HG02763 (cell line): ENCODE measurements at regions not wholly inside any gene's neighbourhood (a gene's known extent, or its start where the extent isn't known, plus 50 kb on each side); places are given as distances from the start of the nearest gene placed in this dataset.

Experiments used
- ATAC-seq: cut with Tn5 transposase; IDR thresholded peaks from one replicate; pipeline ENCODE4 v1.9.1; 2021; ENCODE audit warnings: mild to moderate bottlenecking, moderate library complexity; ENCODE audit not compliant: unreplicated experiment

DNA sequence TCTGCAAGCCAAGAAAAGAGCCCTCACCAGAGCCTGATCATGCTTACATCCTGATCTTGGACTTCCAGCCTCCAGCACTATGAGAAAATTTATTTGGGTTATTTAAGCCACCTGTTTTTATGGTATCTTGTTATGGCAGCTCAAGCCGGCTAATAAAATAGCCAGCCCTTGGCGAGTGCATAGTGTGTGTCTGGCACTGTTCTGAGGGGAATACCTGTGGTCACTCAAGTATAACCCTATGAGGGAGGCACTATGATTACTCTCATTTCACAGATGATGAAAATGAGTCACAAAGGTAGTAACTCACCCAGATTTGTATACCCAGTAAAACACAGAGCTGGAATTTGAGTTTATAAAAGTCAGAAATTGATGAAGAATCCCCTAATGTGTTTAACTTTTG lies 556.9 kb upstream of the SETBP1 start:
- no peak for ATAC-seq

DNA sequence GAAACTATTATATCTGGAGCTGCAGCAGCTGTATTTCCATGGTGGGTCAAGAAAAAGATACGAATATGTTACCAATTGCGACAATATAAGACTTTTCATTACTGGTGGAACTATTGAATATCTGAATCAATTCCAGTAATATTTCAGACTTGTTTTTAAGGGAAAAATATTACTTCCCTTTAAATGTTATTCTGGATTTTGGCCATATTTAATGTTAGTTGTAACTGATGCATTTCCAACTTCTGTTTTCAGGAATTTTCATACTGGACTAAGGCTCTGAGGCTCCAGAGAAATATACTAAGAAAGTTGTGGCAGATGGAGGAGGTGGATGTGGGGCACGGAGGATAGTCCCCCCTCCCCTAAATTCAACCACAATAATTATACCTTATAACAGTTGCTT lies 555.2 kb upstream of the SETBP1 start:
- no peak for ATAC-seq

DNA sequence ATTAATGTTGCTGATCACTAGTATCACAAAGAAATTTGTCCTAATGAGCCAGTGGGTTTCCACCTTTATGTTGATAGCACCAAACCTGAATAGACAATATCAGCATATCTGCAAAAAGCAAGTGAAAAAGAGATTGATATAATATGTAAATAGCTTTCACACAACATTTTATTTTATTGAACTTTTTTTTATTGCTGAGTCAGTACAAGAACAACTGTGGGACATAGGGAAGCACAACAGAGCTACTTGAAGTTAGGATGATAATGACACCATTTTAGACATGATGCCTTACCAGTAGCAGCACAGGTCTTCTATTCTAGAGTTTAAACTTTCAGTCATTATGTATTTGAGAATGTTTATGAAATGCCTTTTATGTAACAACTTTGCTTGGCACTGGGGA lies 554.1 kb upstream of the SETBP1 start:
- ATAC-seq: no peak

DNA sequence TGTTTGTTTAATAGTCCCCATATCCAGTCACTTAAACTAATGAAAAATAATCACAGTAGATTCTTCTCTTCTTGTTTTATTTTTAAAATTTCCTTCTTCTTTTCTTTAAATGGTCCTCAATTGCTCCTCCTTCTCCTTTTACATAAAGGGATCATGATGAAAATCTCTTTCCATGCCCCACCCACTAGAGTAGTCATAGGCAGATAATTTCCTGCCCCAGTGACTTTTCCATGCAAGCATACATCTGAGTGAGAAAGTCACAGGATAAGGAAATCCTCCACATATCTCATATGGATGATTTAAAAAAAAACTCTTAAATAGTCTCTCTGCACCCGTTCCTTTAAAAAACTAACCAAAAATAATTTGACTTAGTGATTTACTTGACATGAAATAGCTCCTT lies 552.3 kb upstream of the SETBP1 start:
- no peak for ATAC-seq

GRCh38 chr18:44130376-44130942 lies 550.2 kb upstream of the SETBP1 start:
- ATAC-seq: no peak

- no peak for ATAC-seq
Observed at GRCh38 chr18:44133483-44133882, 547.2 kb upstream of the SETBP1 start.

GRCh38 chr18:44134447-44134846 lies 546.2 kb upstream of the SETBP1 start:
- no peak for ATAC-seq

GRCh38 chr18:44135741-44136140 lies 544.9 kb upstream of the SETBP1 start:
- no peak for ATAC-seq

DNA sequence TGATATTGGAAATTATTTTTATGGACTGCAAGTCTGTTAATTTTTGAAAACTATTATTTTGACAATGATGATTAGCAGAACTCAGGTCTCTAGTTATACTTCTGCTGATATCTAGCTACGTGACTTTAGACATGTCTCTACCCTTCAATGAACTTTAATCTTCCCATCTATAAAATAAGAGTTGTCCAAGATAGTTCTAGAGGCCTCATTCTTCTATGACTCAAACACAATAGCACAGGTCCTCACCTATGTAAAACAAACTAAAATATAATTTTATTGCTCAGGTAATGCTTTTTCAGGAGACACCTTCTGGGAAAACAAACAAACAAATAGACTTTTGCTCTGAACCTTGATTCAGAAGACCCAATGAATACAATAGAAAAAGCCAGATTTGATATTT lies 544.4 kb upstream of the SETBP1 start:
- no peak for ATAC-seq

DNA sequence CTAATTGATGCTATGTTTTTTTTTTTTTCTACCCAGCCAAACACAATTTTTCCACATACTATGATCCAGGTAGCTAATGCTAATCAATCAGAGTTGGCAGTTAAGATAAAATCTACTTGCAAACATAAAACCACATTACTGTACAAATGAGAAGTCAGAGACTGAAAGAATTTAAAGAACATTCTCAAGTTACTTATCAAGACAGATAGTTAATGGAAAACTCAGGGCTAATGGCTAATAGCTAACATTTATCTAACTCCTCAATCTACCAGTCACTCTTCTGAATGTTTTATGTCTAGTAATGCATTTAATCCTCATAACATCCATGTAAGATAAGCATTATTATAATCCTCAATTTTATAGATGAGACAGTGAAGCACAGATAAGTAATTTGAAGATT lies 537.6 kb upstream of the SETBP1 start:
- no peak for ATAC-seq

GRCh38 chr18:44149706-44150105 lies 531.0 kb upstream of the SETBP1 start:
- no peak for ATAC-seq

- ATAC-seq: no peak
Observed at GRCh38 chr18:44153981-44154380, 526.7 kb upstream of the SETBP1 start.

GRCh38 chr18:44156126-44156525 lies 524.6 kb upstream of the SETBP1 start:
- ATAC-seq: no peak

DNA sequence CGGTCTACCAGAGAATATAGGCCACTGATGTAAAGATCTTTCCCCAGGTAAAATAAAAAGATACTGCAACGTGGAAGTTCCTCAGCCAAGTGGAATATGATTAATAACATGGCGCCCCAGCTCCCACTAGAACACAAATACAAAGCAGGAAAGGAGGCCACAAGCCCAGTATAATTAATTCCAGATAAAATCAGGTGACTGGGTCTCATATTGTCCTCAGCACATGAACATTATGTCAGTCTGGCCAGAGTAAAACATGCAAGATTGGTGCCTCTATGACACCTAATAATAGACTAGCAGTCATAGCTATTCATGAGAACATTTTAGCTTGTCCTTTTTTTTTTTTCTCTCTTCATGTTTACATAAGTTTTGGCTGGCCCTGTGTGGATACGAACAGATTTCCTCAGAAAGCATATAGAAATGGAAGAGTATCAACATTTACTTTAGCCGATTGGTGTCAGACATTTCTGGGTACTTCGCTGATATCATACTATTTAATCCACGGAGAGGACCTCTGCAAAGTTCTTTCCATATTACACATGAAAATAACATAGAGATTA lies 523.8 kb upstream of the SETBP1 start:
- ATAC-seq: no peak

GRCh38 chr18:44170208-44170880 lies 510.3 kb upstream of the SETBP1 start:
- ATAC-seq: no peak

DNA sequence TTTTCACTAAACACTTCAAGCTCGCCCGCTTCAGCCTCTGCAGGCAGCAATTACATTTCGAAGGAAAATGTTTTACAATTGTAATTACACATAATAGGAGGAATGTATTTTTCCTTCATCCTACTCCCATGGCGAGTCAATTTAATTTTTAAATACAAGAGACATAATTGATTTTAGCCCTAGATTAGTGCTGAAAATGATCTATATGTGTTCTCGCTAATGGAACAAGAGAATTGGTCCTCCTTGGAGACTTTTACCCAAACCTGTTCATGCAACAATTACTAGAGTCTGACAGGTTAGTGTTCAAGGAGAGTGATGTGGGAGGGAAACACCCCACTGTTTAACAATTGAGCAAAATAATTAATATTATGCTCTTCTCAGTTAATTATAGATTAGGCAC lies 509.4 kb upstream of the SETBP1 start:
- ATAC-seq: no peak

- ATAC-seq: no peak
Observed at GRCh38 chr18:44175891-44176290, 504.8 kb upstream of the SETBP1 start.

DNA sequence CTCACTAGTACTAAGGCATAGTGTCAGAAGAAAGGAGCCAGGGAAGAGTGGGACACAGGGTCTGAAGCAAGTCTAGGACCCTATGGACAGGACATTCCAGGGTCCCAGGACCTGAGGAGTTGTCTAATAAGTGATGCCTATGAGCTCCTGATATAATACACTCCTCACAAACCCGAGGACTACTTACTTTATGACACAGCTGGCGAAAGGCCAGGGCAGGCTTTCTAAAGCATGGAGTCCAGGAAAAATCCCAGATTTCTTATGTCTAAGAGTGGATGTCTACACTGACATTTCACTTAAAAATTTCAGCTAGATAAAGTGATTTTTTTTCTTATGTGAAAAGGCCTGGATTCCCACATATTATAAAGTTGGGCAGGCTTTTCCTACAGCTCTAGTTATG lies 502.2 kb upstream of the SETBP1 start:
- no peak for ATAC-seq

DNA sequence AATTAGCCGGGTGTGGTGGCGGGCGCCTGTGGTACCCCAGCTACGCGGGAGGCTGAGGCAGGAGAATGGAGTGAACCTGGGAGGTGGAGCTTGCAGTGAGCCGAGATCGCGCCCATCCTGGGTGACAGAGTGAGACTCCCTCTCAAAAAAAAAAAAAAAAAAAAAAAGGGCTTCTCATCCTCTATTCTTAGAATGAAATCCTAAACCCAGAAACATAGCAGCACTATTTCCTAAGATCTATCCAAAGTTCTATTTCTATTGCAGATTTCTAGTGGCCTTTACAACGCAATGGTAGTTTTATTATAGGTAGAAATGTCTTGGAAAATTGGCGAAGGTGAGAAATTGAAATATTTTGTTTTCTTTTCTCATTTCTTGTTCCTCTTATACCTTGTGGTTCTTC lies 501.0 kb upstream of the SETBP1 start:
- ATAC-seq: no peak

- no peak for ATAC-seq
Observed at GRCh38 chr18:44180683-44181082, 500.0 kb upstream of the SETBP1 start.

- no peak for ATAC-seq
Observed at GRCh38 chr18:44181951-44182747, 498.5 kb upstream of the SETBP1 start.

GRCh38 chr18:44186001-44186400 lies 494.7 kb upstream of the SETBP1 start:
- no peak for ATAC-seq
